ENCODE measurements at regions not wholly inside any gene's neighbourhood (a gene's known extent, or its start where the extent isn't known, plus 50 kb on each side); places are given as distances from the start of the nearest gene placed in this dataset.

- no peak overlapping the region for H3K27ac ChIP-seq (ENCODE audit: insufficient read depth, low read depth, low read length)
- H3K36me3 ChIP-seq (ENCODE audit: control insufficient read depth in 2 of 2, extremely low read depth in 1 of 2, insufficient read depth in 2 of 2, low read length in 2 of 2): no peaks in the 10 kb centered on the region
- no peaks in the 10 kb centered on the region for H3K4me1 ChIP-seq (ENCODE audit: control insufficient read depth, extremely low read depth, insufficient read depth, low read length)
- no peaks in the 10 kb centered on the region for H4K20me1 ChIP-seq (replicated peaks; ENCODE audit: control insufficient read depth, extremely low read depth, insufficient read depth, low read length)
- no peak for TF ChIP-seq JUN (IDR thresholded peaks at IDR 0.05; ENCODE audit: borderline replicate concordance, insufficient read depth, insufficient read length, low read depth)
- TF ChIP-seq EZH2 (IDR thresholded peaks at IDR 0.05; ENCODE audit: borderline replicate concordance, low read depth, low read length, severe bottlenecking): no peak
- TF ChIP-seq MYC (IDR thresholded peaks at IDR 0.05; ENCODE audit: low read depth, low read length): no peak
- TF ChIP-seq POLR2A (IDR thresholded peaks at IDR 0.05; ENCODE audit: low read depth, low read length): no peak
- TF ChIP-seq POLR2AphosphoS5 (IDR thresholded peaks at IDR 0.05; ENCODE audit: insufficient read depth, low read depth, low read length): no peak
- no peak for TF ChIP-seq CTCF (IDR thresholded peaks at IDR 0.05; ENCODE audit: extremely low read depth in 1 of 2, insufficient read depth in 1 of 2, low read depth in 1 of 2, low read length in 2 of 2)
- no peak for TF ChIP-seq FOS (IDR thresholded peaks at IDR 0.05; ENCODE audit: borderline replicate concordance, insufficient read depth, low read length)
- no peak for TF ChIP-seq GATA2 (IDR thresholded peaks at IDR 0.05; ENCODE audit: insufficient read depth, insufficient read length, low read depth, low read length)
- no peak for TF ChIP-seq MAX (IDR thresholded peaks at IDR 0.05; ENCODE audit: insufficient read depth, insufficient read length)
- no peak overlapping the region for H3K4me3 ChIP-seq (replicated peaks in 1 of 3; ENCODE audit: insufficient read depth in 1 of 3, low read depth in 1 of 3, low read length in 3 of 3)
- POLR2A ChIA-PET: no interaction called here
- H3K4me2 ChIP-seq (ENCODE audit: insufficient read depth, low read length): no peak overlapping the region
- no peaks in the 10 kb centered on the region for H3K79me2 ChIP-seq (ENCODE audit: control insufficient read depth, insufficient read depth, low read length)
- DNase-seq (ENCODE audit: low read depth, low spot score) (no peak), FAIRE-seq (no peak)
- CTCF ChIA-PET: no interaction called here
- H3K9me1 ChIP-seq (replicated peaks; ENCODE audit: control insufficient read depth, extremely low read depth, insufficient read depth, low read length): no peaks in the 10 kb centered on the region
- BruUV-seq (replicated peaks): no TSS peak
- H2AFZ ChIP-seq (ENCODE audit: low read depth, low read length): no peak overlapping the region
- peaks cover 5 to 6% of the 10 kb centered on the region in 2 experiments for H3K27me3 ChIP-seq (ENCODE audit: control insufficient read depth in 2 of 2, insufficient read depth in 2 of 2, low read length in 2 of 2)
- no peak overlapping the region for H3K9ac ChIP-seq (replicated peaks; ENCODE audit: extremely low read depth, insufficient read depth, low read length)
- dilution Hi-C loops (cut with MboI; ENCODE audit: extremely low pct_ligation_motif_present, low sequenced_read_pairs) (loop anchor here (25.0 kb wide), 1 partner anchor 425 kb away; no protein-coding TSS in a partner anchor), intact Hi-C loops (cut with micrococcal nuclease) (loop anchor here (2.0 kb wide), 1 partner anchor 312 kb away; the partner anchor contains the start of gene LRIG1)
- no peaks in the 10 kb centered on the region for H3K9me3 ChIP-seq (replicated peaks; ENCODE audit: control insufficient read depth, insufficient read depth, low read length)
Measured at GRCh38 chr3:66812741-66813140, 185.4 kb upstream of the KBTBD8 start.

Data from endothelial cell of umbilical vein (primary cell).